GM18858 (cell line): ENCODE measurements at regions not wholly inside any gene's neighbourhood (a gene's known extent, or its start where the extent isn't known, plus 50 kb on each side); places are given as distances from the start of the nearest gene placed in this dataset.

Experiments used
- ATAC-seq: cut with Tn5 transposase; IDR thresholded peaks from one replicate; pipeline ENCODE4 v1.9.1; 2021; ENCODE audit not compliant: unreplicated experiment

DNA sequence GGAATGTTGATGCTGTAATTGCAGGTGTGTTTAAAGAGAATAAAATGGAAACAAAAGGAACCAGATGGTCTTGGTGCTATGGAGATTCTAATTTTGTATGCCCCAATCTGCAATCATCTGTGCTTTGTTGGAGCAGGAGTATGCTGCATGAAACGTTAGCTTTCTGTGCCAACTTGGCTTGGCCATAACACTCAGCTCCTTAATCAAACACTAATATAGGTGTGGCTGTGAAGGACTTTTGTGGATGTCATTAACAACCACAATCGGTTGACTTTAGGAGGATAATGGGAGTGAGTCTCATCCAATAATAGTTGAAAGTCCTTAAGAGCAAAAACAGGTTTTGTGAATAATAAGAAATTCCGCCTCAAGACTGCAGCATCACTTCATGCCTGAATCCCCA is 399.2 kb downstream of the NLGN4X start:
- no peak for ATAC-seq

DNA sequence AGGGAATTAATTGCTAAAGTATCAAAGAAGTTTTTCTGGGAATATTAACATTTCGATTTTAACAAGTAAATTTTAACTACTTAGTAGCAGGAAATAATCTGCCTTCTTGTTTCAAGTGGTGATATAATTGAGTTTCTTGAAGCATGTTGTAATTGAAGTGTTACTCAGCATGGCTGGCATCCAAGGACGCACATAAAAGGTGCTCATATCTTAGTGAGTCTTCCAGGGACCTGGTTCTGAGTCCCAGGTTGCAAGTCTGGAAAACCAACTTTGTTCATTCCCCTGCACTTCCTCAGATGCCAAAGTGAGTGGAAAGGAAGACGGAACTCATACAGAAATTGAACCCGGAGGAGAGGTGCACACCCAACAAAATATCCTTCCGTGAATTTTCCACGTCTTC is 399.6 kb downstream of the NLGN4X start:
- no peak for ATAC-seq

DNA sequence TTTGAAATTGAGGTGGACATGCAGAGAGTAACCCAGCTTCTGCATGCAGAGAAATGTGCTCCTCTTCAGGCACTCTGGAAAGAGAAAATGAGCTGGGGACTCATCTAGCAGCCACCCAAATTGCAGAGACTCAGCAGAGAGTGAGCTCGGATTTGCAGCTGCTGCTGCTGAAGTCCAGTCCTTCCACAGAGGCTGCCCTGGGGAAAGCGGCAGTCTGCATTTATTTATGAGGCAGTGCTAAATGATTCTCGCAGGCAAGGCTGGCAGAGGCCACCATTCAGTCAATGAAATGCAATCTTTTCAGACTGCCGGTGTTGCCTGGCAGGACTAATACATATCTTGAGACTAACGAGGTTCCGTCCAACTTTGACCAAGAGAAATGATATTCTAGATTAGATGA is 404.8 kb downstream of the NLGN4X start:
- no peak for ATAC-seq

DNA sequence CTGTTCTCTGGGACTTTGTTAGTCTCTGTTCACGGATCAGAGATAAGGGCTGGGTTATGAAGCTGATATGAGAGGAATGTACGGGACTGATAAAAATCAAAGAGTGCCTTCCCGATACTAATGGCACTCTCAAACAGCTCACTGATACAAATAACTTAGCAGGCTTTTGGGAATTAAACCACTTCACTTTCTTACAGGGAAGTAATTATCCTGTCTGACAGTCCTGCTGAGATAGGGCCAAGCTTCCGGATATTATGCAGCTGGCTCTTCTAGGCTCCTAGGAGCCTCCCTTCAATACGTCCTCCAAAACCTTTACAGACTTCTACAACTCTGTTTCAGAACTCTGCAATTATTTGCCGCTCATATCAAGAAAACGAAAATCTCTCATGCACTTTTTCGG is 418.0 kb downstream of the NLGN4X start:
- no peak for ATAC-seq

DNA sequence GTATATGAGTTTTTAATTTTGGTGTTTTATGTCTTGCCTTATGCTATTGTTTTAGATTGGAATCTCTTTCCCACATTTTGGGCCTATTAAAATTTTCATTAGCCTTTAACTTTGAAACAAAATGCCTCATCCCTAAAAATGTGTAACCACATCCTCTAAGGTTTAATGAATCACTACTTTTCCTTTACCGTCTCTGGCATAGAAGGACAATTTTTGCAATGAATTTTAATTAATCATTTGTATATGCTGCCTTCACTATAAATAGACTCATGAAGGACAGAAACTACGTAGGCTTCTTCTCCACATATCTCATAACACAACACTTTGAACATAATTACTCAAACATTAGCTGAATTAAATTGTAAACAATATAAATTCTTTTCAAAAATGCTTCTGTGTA is 421.5 kb downstream of the NLGN4X start:
- ATAC-seq: no peak

DNA sequence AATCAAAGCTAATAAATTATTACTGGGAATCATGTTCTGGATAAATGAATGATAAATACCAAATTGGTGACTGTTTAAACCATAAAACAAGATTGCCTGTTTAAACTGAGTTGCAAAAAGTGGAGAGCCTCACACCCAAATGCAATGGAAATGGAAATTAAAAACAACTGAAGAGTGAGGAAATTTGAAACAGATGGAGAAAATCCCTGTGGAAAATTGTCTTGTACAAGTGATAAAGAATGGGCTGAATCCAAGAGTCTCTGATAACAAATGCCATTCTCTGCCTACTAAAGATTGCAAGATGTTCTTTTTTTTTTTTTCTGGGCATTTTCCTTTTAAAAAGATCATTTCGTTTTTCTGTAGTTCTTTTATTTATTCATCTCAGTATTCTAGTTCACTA is 426.3 kb downstream of the NLGN4X start:
- no peak for ATAC-seq

DNA sequence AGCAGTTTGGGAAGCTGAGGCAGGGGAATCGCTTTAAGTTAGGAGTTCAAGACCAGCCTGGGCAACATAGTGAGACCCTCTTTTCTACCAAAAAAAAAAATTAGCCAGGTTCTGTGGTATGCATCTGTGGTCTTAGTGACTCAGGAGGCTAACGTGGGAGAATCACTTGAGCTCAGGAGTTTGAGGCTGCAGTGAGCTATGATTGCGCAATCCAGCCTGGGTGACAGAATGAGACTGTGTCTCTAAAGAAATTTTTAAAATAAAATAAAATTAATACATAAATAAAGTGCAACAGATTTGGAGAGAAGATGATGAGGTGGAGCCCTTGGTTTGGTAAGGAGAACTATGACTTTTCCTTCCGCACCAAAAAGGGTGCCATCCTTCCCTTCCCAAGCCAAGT is 436.9 kb downstream of the NLGN4X start:
- ATAC-seq: no peak

DNA sequence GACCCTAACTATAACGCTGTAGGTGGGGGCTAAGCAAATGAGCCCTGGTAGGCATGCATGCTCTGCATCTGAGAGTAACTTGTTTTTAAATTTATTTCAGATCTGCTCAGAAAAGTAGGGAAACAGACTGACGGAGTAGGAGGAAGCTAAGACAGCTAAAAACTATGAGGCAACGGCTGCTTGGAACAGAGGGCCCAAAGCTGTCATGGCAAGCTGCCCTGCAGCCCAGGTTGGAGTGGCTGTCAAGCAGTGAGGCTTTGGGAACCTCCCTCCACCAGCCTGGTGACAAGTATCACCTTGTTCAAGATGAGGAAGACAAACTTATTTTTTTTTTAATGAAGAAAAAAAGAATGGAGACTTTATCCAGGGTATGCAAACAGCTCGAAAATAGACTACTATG is 439.8 kb downstream of the NLGN4X start:
- ATAC-seq: no peak

DNA sequence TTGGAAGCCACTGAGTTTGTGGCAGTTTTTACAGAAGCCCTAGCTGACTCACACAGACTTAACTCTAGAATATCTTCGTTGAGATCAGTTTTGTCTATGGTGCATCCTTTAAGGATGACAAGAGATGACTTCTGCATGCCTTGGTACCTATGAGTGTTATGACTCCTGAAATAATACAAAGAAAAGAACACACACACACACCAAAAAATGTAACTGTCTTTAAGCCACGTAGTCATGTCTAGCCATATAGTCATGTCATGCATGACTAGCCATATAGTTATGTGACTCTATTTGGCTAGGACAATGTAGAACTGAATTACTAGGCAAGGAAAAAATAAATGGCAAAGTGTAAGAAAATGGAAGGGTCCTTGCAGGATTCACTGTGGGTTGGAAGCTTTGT is 447.8 kb downstream of the NLGN4X start:
- no peak for ATAC-seq

DNA sequence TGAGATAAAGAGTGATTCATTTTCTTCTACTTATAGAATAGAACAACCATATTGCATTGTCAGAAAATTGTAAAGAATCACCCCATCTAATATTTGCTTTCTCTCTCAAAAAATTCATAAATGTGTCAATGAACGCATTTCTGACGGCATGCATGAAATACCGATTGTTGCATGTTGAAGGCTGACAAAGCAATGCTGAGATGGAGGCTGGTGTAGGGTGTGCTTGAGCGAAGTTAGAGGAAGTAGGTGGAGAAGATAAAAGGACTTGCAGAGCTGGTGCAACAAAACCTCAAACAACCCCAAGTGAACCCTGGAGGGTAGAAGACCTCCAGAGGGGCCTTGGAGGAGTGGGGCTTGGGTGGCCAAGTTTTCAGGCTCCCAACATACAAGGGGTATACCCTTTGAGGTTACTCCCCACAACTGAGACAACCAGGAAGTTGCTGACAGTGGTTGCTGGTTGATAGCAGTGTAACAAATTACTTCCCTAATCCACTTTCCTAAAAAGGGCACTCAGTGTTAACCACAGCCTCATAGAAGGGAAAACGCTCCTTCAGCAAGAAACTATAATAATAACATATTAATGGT is 452.7 kb downstream of the NLGN4X start:
- ATAC-seq: no peak

DNA sequence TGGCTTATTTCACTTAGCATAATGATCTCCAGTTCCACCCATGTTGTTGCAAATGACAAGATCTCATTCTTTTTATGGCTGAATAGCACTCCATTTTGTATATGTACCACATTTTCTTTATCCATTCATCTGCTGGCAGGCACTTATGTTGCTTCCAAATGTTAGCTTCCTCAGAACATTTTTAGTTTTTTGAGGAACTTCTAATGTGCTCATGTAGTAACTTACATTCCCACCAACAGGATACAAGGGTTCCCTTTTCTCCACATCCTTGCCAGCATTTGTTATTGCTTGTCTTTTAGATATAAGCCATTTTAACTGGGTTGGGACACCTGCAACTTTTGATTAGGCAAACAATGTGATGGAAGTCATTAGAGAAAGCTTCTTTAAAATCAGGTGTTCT is 454.2 kb downstream of the NLGN4X start:
- ATAC-seq: no peak

DNA sequence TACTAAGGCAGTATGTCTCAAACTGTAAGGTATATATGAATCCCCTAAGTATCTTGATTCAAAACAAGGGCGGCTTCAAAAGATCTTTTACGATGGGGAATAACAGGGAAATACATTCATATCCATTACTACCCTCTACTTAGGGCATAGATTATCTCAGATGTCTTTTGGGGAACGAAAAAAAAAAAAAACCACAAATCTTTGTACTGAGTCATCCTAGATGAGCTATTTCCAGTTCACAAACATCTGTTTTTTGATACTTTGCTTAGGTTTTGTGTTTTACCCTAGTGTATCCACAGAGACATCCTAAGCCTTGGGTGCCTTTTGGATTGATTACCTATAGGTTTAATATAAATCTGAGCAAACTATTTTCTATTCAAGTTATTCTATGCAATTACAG is 457.2 kb downstream of the NLGN4X start:
- ATAC-seq: no peak

DNA sequence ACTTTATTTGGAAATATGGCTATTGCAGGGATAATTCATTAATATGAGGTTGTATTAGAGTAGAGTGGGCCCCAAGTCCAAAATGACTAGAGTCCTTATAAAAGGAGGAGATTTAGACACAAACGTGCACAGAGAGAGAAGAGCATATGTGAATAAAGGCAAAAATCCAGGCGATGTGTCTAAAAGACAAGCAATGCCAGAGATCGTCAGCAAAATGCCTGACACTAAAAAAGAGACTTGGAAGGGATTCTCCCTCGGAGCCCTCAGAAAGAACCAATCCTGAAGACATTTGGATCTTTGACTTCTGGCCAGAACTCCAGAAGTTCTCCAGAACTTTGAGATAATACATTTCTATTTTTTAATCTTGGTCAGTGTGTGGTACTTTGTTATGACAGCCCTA is 472.1 kb downstream of the NLGN4X start:
- ATAC-seq: no peak

DNA sequence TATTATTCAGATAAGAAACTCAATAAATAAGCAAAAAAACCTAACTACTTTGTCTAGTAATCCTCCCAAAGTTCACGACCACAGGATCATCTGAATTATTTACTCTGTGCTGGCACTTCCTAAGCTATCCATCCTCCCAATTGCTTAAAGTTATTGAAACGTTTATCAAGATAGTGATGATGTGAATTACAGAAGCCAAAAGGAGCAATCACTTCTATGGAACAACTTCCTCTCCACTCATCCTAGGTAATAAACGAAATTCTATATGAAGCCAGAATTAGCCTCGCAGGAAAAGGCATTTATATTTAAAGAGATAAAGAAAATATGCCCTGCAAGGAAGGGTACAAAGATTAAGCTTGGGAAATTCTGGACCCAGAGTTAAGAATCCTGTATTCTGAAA is 475.4 kb downstream of the NLGN4X start:
- ATAC-seq: no peak

DNA sequence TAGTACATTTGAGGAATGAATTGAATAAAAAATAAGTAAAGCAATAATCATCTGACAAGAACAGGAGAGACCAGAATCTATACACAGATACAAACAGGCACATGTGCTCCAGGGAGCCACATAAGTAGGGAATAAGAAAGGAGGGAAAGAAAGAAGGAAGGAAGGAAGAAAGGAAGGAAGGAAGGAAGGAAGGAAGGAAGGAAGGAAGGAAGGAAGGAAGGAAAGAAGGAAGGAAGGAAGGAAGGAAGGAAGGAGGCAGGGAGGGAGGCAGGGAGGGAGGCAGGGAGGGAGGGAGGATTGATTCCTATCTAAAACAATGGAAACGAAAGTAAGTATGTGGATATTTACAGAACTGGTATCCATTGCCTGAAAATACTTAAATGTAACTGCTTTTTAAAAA is 475.8 kb downstream of the NLGN4X start:
- ATAC-seq: no peak

DNA sequence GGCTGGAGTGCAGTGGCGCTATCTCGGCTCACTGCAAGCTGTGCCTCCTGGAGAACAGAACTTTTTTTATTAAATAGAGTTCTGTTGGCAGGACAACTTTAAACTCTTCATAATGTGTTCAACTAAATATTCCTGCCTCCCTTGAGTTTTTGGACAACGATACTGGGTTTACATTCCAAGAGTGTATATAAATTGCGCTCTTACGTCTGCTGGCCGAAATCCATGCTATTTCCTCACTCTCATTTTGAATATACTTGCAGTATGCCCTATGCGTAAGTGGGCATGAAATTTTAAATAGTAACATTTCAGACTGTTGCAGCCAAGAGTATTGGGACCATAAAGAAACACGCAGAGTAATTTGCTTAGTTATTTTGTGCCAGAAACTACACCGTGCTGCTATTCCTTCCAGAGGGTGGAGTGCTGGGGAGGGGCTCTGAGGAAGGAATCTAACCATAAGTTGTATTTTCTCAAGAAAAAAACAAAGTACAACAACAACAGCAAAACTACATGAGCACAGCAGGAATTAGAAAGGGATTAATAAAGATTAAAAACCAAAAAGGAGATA is 480.0 kb downstream of the NLGN4X start:
- no peak for ATAC-seq

DNA sequence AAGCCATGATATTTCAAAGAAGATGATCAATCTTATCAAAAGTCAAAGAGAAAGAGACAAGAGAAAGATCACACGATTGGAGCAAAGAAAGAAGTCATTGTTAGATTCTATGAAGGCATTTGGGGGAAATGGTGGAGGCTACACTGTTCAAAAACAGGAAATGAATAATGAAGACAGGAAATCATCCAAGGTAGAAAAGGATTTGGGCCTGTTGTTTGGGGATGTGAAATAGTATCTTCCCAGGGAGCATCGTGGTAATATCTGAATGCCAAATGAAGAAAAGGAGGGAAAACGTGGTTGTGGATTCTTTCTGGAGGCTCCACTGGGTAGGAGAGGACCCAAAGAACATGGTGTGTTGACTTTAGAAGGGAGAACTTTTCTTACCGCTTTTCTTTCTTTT is 482.4 kb downstream of the NLGN4X start:
- no peak for ATAC-seq

DNA sequence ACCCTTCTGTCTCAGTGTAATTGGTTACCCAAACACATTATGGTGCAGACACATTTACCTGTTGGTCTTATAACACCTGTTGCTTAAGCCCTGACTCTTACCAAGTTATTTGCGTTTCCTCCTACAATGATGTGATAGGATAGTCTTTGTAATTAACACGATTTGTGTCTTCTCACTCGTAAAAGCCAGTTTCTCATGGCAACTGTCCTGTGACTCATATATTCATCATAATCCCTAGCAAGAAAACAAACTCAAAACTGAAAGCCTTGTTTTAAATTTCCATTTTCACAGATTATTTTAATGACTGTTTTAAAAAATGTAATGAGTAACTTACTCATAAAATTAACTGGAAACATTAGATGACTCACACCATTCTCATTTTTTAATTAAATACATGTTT is 495.2 kb downstream of the NLGN4X start:
- no peak for ATAC-seq

DNA sequence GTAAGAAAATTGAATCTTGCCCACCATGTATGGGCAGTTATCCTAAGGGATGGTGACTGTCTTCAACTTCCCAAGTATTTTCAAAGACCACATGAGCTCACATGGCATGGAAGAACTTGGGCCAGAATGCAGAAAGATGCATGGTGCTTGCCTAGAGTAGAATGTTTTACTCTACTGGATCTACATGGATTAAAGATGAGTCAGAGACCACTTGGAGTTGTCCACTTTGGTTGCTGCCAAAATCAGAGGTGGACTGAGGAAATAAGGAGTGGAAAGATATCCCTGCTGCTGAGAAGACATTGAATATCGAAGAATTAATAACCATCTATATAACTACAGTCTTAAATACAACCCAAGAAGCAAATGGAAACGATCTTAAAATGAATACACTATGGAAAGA is 498.1 kb downstream of the NLGN4X start:
- no peak for ATAC-seq

DNA sequence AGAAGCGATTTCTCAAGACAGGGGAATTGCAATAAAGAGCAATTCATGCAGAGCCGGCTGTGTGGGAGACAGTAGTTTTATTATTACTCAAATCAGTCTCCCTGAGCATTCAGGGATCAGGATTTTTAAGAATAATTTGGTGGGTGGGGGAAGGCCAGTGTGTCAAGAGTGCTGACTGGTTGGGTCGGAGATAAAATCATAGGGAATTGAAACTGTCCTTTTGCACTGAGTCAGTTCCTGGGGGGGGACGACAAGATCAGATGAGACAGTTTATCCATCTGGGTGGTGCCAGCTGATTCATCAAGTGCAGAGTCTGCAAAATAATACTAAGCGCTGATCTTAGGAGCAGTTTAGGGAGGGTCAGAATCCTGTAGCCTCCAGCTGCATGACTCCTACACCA is 502.4 kb downstream of the NLGN4X start:
- no peak for ATAC-seq

DNA sequence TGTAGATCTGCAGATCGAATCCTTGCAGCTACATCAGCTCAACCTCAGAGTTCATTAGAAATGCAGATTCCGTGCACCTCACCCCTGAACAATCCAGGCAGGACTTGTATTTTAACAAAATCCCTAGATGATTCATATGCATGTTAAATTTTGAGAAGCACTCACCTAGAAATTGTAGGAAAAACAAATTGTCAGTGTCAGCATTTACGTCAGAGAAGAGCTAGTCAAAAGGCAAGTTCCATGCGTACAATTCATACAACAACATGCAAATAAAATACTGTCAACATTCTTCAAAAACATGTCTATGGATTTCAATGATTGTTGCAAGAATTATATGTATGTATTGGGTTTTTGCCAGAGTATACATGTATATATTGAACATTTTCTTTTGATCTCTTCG is 504.5 kb downstream of the NLGN4X start:
- no peak for ATAC-seq

DNA sequence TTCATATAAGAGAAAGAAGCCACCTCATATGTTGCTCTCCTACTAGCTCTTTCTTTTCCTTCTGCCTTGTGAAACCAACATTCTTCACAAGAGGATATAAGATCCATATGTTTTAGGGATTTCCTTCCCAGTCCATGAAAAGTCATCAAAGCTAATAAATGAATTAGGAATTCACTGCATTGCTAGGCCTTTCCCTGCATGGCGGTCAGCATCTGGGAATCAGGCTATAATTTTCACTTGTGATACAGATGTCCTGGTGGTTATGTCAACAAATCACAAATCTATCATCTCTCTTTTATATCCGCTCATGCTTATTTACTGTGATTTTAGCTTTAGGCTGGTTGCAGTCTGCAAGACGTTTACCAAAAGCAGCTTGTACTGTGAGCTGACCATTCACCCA is 510.0 kb downstream of the NLGN4X start:
- ATAC-seq: no peak

DNA sequence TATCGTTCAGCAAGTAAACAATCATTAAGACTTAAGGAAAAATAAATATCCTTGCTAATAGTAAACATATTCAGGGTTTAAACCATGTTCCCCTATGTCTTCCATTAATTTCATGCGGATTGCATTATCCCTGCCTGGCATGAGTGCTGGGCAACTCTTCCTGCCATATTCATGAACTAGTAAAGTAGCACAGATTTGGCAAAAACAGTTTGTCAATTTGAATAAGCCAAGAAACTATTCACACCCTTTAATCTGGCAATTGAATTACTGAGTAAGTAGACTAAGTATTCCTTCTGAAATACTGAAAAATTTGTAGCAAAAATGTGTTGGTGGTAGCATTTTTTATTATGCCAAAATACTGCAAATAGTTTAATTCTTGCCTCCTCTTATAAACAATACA is 512.0 kb downstream of the NLGN4X start:
- ATAC-seq: no peak

DNA sequence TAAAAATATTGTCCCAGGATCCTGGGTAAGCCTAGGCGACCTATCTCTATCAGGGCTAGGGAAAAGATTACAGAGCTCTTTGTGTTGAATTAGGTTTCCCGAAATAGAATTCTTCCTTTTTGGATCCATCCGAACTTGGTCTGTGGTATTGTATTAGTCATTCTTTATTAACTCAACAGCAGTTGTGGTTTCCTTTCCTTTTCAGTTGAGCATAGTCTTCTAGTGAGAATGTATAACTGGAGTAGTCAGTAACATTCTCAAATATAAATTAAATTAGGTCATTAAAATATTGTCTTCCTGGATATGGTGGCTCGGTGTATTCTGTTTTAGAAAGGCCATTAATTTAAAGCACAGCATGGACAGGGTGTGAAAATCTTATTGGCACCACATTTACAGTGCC is 520.4 kb downstream of the NLGN4X start:
- ATAC-seq: no peak
